Caco-2 (cell line): ENCODE measurements at regions not wholly inside any gene's neighbourhood (a gene's known extent, or its start where the extent isn't known, plus 50 kb on each side); places are given as distances from the start of the nearest gene placed in this dataset.

ENCODE experiments used
- BruUV-seq: library from RNA; stranded (reverse); fragments of 400-500 nt; replicated peaks from 2 replicates; lab custom pipeline; 2021; lab: Mats Ljungman, UMichigan
- CTCF ChIA-PET: fragments of 300-600 bp; sonication (Branson Sonifier 250); formaldehyde crosslinking; loops from one replicate; lab custom pipeline; 2022; ENCODE audit warnings: antibody characterized with exemption; lab: Charles Lee
- POLR2A ChIA-PET: fragments of 300-600 bp; sonication (Branson Sonifier 250); formaldehyde crosslinking; loops from one replicate; lab custom pipeline; 2022; ENCODE audit warnings: antibody characterized with exemption; lab: Charles Lee
- DNase-seq, 2 experiments: peaks; one replicate each; pipeline versions ENCODE4 v3.0.0 to v3.0.0-alpha.2; 2020 to 2022
- H3K27me3 ChIP-seq: replicated peaks from 2 replicates; pipeline ENCODE4 v1.6.0; 2011; ENCODE audit warnings: low read length; ENCODE audit not compliant: control insufficient read depth, insufficient read depth
- H3K36me3 ChIP-seq: 2 replicates; pipeline ENCODE4 v1.5.1; 2011; ENCODE audit warnings: low read length; ENCODE audit not compliant: control insufficient read depth, insufficient read depth
- H3K4me1 ChIP-seq: fragments of 250-450 bp; sonication (Bioruptor Pico); 2 replicates; pipeline ENCODE4 v1.5.1; 2020; ENCODE audit warnings: mild to moderate bottlenecking
- H3K4me3 ChIP-seq: 2 replicates; pipeline ENCODE4 v1.5.1; 2011; ENCODE audit warnings: low read depth, mild to moderate bottlenecking, control low read depth, low read length
- H3K9me3 ChIP-seq: fragments of 250-450 bp; sonication (Bioruptor Pico); 2 replicates; pipeline ENCODE4 v1.5.1; 2020; ENCODE audit warnings: mild to moderate bottlenecking, moderate library complexity
- H3K27ac Mint-ChIP-seq: one replicate; pipeline ENCODE4 v1.8.0; 2022; ENCODE audit warnings: mixed read lengths; ENCODE audit not compliant: unreplicated experiment
- H3K27me3 Mint-ChIP-seq: one replicate; pipeline ENCODE4 v1.8.0; 2022; ENCODE audit warnings: mixed read lengths; ENCODE audit not compliant: insufficient read depth, unreplicated experiment
- H3K36me3 Mint-ChIP-seq: one replicate; pipeline ENCODE4 v1.8.0; 2022; ENCODE audit warnings: mild to moderate bottlenecking, mixed read lengths; ENCODE audit not compliant: insufficient read depth, unreplicated experiment
- H3K4me1 Mint-ChIP-seq: one replicate; pipeline ENCODE4 v1.8.0; 2022; ENCODE audit warnings: low read depth, mixed read lengths; ENCODE audit not compliant: unreplicated experiment
- H3K4me3 Mint-ChIP-seq: one replicate; pipeline ENCODE4 v1.8.0; 2022; ENCODE audit warnings: mild to moderate bottlenecking, moderate library complexity, mixed read lengths; ENCODE audit not compliant: unreplicated experiment
- H3K9me3 Mint-ChIP-seq: one replicate; pipeline ENCODE4 v1.8.0; 2022; ENCODE audit warnings: mixed read lengths; ENCODE audit not compliant: unreplicated experiment
- CTCF ChIP-seq, 2 experiments: fragments of 200-600 bp in 1 of 2; IDR thresholded peaks; 1 replicate in 1 of 2; 2 replicates in 1 of 2; pipeline versions ENCODE4 v1.5.1 to v1.8.0; 2011 to 2022; ENCODE audit warnings: antibody characterized with exemption in 1 of 2, control low read depth in 1 of 2, inconsistent platforms in 1 of 2, low read depth in 1 of 2, low read length in 1 of 2, mild to moderate bottlenecking in 1 of 2, moderate library complexity in 1 of 2; ENCODE audit not compliant: insufficient read depth in 1 of 2, severe bottlenecking in 1 of 2, unreplicated experiment in 1 of 2
- intact Hi-C: fragments of 100-400 bp; cut with micrococcal nuclease; formaldehyde crosslinking; loops from one replicate; pipeline ENCODE4 v1.10.0; 2022; ENCODE audit not compliant: unreplicated experiment

- ChIA-PET CTCF (no interaction called here), POLR2A (no interaction called here)
- Histone ChIP-seq H3K4me3 (no peak overlapping the region), H3K36me3 (no peaks in the 10 kb centered on the region), H3K9me3 (no peaks in the 10 kb centered on the region), H3K27me3 (no peaks in the 10 kb centered on the region), H3K4me1 (peaks cover 21% of the 10 kb centered on the region)
- Mint-ChIP-seq H3K4me1 (no peaks in the 10 kb centered on the region), H3K27me3 (no peaks in the 10 kb centered on the region), H3K36me3 (no peaks in the 10 kb centered on the region), H3K4me3 (no peak overlapping the region), H3K27ac (no peak overlapping the region), H3K9me3 (peaks cover 10% of the 10 kb centered on the region)
- peak; percentile 32 to 73 for DNase-seq
- intact Hi-C loops: no loop called here
- no peak for TF ChIP-seq CTCF (IDR thresholded peaks at IDR 0.05; ENCODE audit: insufficient read depth in 1 of 2, low read depth in 1 of 2, low read length in 1 of 2, severe bottlenecking in 1 of 2, unreplicated experiment in 1 of 2)
- no TSS peak for BruUV-seq
These were observed 311.9 kb downstream of the MYCN start for GRCh38 chr2:16252251-16252650.

GRCh38 chr2:16251511-16252225 lies 311.3 kb downstream of the MYCN start:
- Mint-ChIP-seq H3K9me3 (peaks cover 7% of the 10 kb centered on the region), H3K4me1 (no peaks in the 10 kb centered on the region), H3K36me3 (no peaks in the 10 kb centered on the region), H3K27me3 (no peaks in the 10 kb centered on the region), H3K27ac (no peak overlapping the region), H3K4me3 (no peak overlapping the region)
- TF ChIP-seq CTCF (IDR thresholded peaks at IDR 0.05; ENCODE audit: insufficient read depth in 1 of 2, low read depth in 1 of 2, low read length in 1 of 2, severe bottlenecking in 1 of 2, unreplicated experiment in 1 of 2): no peak
- Histone ChIP-seq H3K9me3 (no peaks in the 10 kb centered on the region), H3K4me3 (no peak overlapping the region), H3K36me3 (no peaks in the 10 kb centered on the region), H3K27me3 (no peaks in the 10 kb centered on the region), H3K4me1 (peaks cover 21% of the 10 kb centered on the region)
- intact Hi-C loops: no loop called here
- ChIA-PET CTCF (no interaction called here), POLR2A (no interaction called here)
- no TSS peak for BruUV-seq
- no peak for DNase-seq

- ChIA-PET CTCF (interaction anchor here (0.6 kb wide), 1 partner anchor 310 kb away, joined by 3 read pairs; the partner anchor contains the start of gene MYCN), POLR2A (no interaction called here)
- Mint-ChIP-seq H3K4me3 (no peak overlapping the region), H3K36me3 (no peaks in the 10 kb centered on the region), H3K9me3 (no peaks in the 10 kb centered on the region), H3K27ac (no peak overlapping the region), H3K4me1 (peaks cover 2% of the 10 kb centered on the region), H3K27me3 (no peaks in the 10 kb centered on the region)
- TF ChIP-seq CTCF (IDR thresholded peaks at IDR 0.05; ENCODE audit: insufficient read depth in 1 of 2, low read depth in 1 of 2, low read length in 1 of 2, severe bottlenecking in 1 of 2, unreplicated experiment in 1 of 2): no peak
- Histone ChIP-seq H3K36me3 (no peaks in the 10 kb centered on the region), H3K27me3 (no peaks in the 10 kb centered on the region), H3K4me1 (peaks cover 21% of the 10 kb centered on the region), H3K4me3 (no peak overlapping the region), H3K9me3 (no peaks in the 10 kb centered on the region)
- BruUV-seq: no TSS peak
- intact Hi-C loops: no loop called here
- DNase-seq: no peak
These were observed 310.5 kb downstream of the MYCN start for GRCh38 chr2:16250886-16251285.
